GM03348 (cell line): ENCODE measurements at regions not wholly inside any gene's neighbourhood (a gene's known extent, or its start where the extent isn't known, plus 50 kb on each side); places are given as distances from the start of the nearest gene placed in this dataset.

ENCODE experiments used
- DNase-seq: peaks from one replicate; pipeline ENCODE4 v3.0.0; 2012; ENCODE audit warnings: low spot score

GRCh38 chr14:99064262-99064954 is 207.6 kb downstream of the BCL11B start:
- no peak for DNase-seq

DNA sequence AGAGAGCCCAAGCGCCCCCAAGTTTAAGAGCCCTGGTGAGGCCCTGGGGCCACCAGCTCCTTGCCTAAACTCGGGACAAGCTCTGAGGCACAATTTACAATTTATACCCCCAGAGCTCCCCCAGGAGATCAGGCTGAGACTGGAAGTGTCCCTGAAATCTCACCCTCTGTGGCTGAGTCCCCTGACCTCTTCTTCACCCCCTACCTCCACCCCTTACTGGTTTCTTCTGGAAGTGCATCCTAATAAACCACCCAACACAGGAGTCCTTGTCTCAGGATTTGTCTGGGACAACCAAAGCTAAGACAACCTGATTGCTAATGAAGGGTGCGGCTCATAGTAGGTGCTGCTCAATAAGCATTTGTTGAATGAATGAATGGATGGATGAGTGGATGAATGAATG is 206.4 kb downstream of the BCL11B start:
- DNase-seq = no peak

GRCh38 chr14:99066378-99066777 is 205.6 kb downstream of the BCL11B start:
- no peak for DNase-seq

DNA sequence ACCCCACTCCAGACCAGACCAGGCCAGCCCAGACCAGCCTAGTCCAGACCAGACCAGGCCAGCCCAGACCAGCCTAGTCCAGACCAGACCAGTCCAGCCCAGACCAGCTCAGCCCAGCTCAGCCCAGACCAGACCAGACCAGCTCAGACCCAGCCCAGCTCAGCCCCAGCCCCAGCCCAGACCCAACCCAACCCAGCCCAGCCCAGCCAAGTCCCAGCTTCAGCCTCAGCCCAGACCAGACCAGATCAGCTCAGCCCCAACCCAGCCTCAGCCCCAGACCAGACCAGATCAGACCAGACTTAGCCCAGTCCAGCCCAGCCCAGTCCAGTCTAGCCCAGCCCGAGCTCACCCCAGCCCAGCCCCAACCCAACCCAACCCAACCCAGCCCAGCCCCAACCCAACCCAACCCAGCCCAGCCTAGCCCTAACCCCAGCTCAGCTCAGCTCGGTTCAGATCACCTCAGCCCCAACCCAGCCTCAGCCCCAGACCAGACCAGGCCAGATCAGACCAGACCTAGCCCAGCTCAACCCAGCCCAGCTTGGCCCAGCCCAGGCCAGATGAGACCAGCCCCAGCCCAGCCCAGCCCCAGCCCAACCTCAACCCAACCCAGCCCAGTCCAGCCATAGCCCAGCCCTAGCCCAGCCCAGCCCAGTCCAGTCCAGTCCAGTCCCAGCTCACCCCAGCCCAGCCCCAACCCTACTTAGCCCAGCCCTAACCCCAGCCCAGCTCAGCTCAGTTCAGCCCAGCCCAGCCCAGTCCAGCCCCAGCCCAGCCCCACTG is 204.7 kb downstream of the BCL11B start:
- DNase-seq = no peak

DNA sequence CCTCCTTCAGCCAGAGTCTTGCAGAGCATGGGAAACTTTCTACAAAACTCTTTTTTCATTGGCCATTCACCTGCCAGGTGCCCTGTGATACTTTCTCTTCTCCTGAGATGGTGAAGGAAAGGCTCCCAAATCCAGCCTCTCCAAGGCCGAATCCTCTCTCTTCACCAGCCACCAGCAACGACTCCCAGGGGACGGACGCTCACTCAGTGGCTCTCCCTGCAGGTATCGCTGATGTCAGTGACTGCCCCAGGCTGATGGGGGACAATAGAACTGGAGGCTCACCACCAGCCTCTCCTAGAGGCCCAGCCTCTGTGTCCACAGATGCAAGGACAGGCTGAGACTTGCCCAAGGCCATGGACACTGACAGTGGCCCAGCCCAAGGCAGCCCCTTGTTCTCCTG is 204.1 kb downstream of the BCL11B start:
- no peak for DNase-seq

- no peak for DNase-seq
These were observed 202.1 kb downstream of the BCL11B start for GRCh38 chr14:99069946-99070345.

GRCh38 chr14:99072433-99072832 is 199.6 kb downstream of the BCL11B start:
- no peak for DNase-seq

DNA sequence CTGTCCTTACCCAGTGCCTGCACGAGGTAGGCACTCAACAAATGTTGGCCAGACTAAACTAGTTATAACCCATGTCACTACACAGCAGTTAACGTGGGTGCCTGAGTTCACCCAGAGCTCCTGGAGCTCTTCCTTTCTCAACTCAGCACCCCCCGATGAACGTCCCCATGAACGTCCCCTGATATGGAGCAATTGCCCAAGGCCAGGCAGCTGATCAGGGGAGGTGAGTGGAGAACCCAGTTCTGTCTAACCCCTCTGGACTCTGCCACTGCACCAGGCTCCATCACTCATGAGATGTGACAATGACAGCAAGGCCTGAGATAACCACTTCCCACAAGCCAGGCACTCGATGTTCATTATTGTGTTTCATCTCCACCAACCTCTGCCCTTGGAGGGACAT is 199.0 kb downstream of the BCL11B start:
- no peak for DNase-seq

GRCh38 chr14:99073431-99073830 is 198.6 kb downstream of the BCL11B start:
- DNase-seq = no peak

DNA sequence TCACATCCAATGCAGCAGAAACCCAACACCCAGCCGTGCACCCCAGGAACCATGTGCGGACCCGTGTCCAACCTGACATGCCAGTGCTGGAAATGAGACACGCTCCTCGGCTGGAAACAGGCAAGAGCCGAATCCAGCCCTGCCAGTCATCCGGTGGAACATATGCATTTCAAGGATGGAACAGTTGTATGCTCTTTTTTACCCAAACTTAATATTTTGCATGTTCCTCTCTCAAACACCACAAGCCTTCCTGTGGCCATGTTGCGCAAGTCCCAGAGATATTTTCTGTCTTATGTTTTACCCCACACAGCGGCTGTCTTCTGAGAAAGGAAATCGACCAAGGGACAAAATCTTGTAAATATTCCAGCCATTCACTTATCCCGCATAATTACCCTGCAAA is 196.9 kb downstream of the BCL11B start:
- no peak for DNase-seq

GRCh38 chr14:99075771-99076375 is 196.1 kb downstream of the BCL11B start:
- DNase-seq = no peak

- no peak for DNase-seq
These were observed 194.7 kb downstream of the BCL11B start for GRCh38 chr14:99077076-99077843.

GRCh38 chr14:99077844-99078236 is 194.2 kb downstream of the BCL11B start:
- no peak for DNase-seq

GRCh38 chr14:99078426-99078825 is 193.6 kb downstream of the BCL11B start:
- no peak for DNase-seq

GRCh38 chr14:99079061-99079727 is 192.8 kb downstream of the BCL11B start:
- no peak for DNase-seq

DNA sequence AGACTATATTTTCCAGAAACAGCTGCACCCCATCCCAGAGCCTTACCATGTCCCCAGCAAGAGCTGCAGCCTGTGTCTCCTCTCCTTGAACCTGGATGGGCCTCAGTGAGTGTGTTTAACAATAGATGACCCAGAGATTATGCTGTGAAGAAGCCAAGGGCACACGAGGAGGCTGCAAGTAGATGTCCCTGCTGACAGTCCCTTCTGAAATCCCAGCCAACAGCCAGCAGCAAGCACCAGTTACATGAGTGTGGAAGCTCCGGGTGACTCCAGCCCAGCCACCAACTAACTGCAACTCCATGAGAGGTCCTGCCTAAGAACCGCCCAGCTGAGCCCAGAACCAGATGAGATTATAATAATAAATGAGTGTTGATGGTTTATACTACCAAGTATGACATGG is 191.7 kb downstream of the BCL11B start:
- DNase-seq = no peak

DNA sequence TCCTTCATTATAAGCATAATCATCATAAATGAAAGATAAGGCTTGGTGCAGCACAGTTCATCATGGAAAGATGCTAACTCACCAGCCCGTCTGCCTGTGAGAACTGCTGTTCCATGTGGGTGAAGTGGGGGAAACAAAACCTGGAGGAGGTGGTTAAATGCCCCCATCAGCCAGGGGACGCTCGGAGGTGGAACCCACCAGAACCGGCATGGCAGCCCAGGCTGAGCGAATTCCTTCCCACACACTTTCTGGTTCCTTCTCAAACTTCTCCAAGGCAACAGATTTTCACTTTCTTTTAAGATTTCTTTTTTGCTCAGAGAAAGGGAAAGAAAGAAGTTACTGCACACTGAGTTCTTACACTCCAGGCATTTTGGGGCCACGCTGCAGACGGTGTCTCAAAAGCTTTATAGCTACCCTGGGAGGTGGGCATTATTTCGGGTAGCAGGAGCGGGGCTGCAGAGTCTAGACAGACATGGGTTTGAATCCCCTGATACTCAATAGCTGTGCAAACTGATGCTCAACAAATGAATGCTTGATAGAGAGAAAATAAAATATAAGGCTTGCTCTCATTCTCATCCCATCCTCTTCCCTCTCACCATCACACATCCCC is 190.7 kb downstream of the BCL11B start:
- DNase-seq = no peak

- no peak for DNase-seq
These were observed 190.1 kb downstream of the BCL11B start for GRCh38 chr14:99081880-99082279.

- peak; percentile 4 for DNase-seq
These were observed 178.2 kb downstream of the BCL11B start for GRCh38 chr14:99093532-99094517.

GRCh38 chr14:99094901-99095300 is 177.1 kb downstream of the BCL11B start:
- DNase-seq = no peak
